MG63 (cell line): ENCODE measurements at regions not wholly inside any gene's neighbourhood (a gene's known extent, or its start where the extent isn't known, plus 50 kb on each side); places are given as distances from the start of the nearest gene placed in this dataset.
"Not testable (repeated sequence)": the region's sequence is repeated elsewhere in the genome, so short reads cannot be mapped to it uniquely, and the experiment has no call there.

Source experiments
- DNase-seq: peaks from one replicate; pipeline ENCODE4 v3.0.0-alpha.2; 2020
- H3K27me3 ChIP-seq: fragments of 250-450 bp; sonication (Bioruptor Pico); 2 replicates; pipeline ENCODE4 v1.5.1; 2020; ENCODE audit warnings: mild to moderate bottlenecking, moderate library complexity
- H3K36me3 ChIP-seq: fragments of 250-450 bp; sonication (Bioruptor Pico); 2 replicates; pipeline ENCODE4 v1.5.1; 2020; ENCODE audit warnings: mild to moderate bottlenecking, moderate library complexity
- H3K4me3 ChIP-seq: fragments of 250-450 bp; sonication (Bioruptor Pico); 2 replicates; pipeline ENCODE4 v1.5.1; 2020; ENCODE audit warnings: mild to moderate bottlenecking, moderate library complexity
- H3K9me3 ChIP-seq: fragments of 250-450 bp; sonication (Bioruptor Pico); 2 replicates; pipeline ENCODE4 v1.5.1; 2020; ENCODE audit warnings: mild to moderate bottlenecking, moderate library complexity

GRCh38 chr13:43946281-43946680 is 66.6 kb downstream of the LACC1 start:
- Histone ChIP-seq H3K36me3 (no peaks in the 10 kb centered on the region), H3K4me3 (no peak overlapping the region), H3K27me3 (no peaks in the 10 kb centered on the region; the same call in 1 of the 2 replicates), H3K9me3 (0 out of 2 replicates have a peak, but pooled peaks cover 2% of the 10 kb centered on the region)
- no peak for DNase-seq

- Histone ChIP-seq H3K4me3 (no peak overlapping the region), H3K27me3 (no peaks in the 10 kb centered on the region; the same call in 1 of the 2 replicates), H3K9me3 (0 out of 2 replicates have a peak, but pooled peaks cover 2% of the 10 kb centered on the region), H3K36me3 (no peaks in the 10 kb centered on the region)
- DNase-seq: no peak
Measured at GRCh38 chr13:43947897-43948458, 68.3 kb downstream of the LACC1 start.

GRCh38 chr13:43953370-43953769 is 73.7 kb downstream of the LACC1 start:
- Histone ChIP-seq H3K36me3 (no peaks in the 10 kb centered on the region), H3K4me3 (no peak overlapping the region), H3K27me3 (peaks cover 2% of the 10 kb centered on the region; the same call in 1 of the 2 replicates), H3K9me3 (no peaks in the 10 kb centered on the region)
- no peak for DNase-seq

GRCh38 chr13:43956975-43957374 is 77.3 kb downstream of the LACC1 start:
- not testable (repeated sequence) for H3K27me3 ChIP-seq, H3K9me3 ChIP-seq, DNase-seq

GRCh38 chr13:43959291-43959690 is 79.6 kb downstream of the LACC1 start:
- H3K27me3 ChIP-seq: 0 out of 2 replicates have a peak, but pooled peaks cover 1% of the 10 kb centered on the region
- H3K9me3 ChIP-seq: no peaks in the 10 kb centered on the region
- no peak for DNase-seq
- H3K36me3 ChIP-seq: no peaks in the 10 kb centered on the region
- no peak overlapping the region for H3K4me3 ChIP-seq

More at GRCh38 chr13:43956975-43957374, 77.3 kb downstream of the LACC1 start:
- not testable (repeated sequence) for H3K4me3 ChIP-seq, H3K36me3 ChIP-seq

- H3K9me3 ChIP-seq: no peaks in the 10 kb centered on the region
- no peaks in the 10 kb centered on the region for H3K36me3 ChIP-seq
- no peak for DNase-seq
- no peak overlapping the region for H3K4me3 ChIP-seq
- H3K27me3 ChIP-seq: no peaks in the 10 kb centered on the region
Measured at GRCh38 chr13:43961909-43962308, 82.2 kb downstream of the LACC1 start.

- Histone ChIP-seq H3K4me3 (no peak overlapping the region), H3K27me3 (no peaks in the 10 kb centered on the region), H3K9me3 (no peaks in the 10 kb centered on the region), H3K36me3 (no peaks in the 10 kb centered on the region)
- DNase-seq: no peak
Measured at GRCh38 chr13:43963726-43964125, 84.0 kb downstream of the LACC1 start.

- no peak overlapping the region for H3K4me3 ChIP-seq
- no peaks in the 10 kb centered on the region for H3K36me3 ChIP-seq
- no peak for DNase-seq
- no peaks in the 10 kb centered on the region for H3K27me3 ChIP-seq
- H3K9me3 ChIP-seq: no peaks in the 10 kb centered on the region
Measured at GRCh38 chr13:43964698-43965458, 85.2 kb downstream of the LACC1 start.

GRCh38 chr13:43965459-43965845 is 85.7 kb downstream of the LACC1 start:
- DNase-seq: no peak
- Histone ChIP-seq H3K36me3 (no peaks in the 10 kb centered on the region), H3K27me3 (no peaks in the 10 kb centered on the region), H3K9me3 (no peaks in the 10 kb centered on the region), H3K4me3 (no peak overlapping the region)

GRCh38 chr13:43968251-43968942 is 88.7 kb downstream of the LACC1 start:
- not testable (repeated sequence) for DNase-seq, H3K4me3 ChIP-seq, H3K36me3 ChIP-seq, H3K9me3 ChIP-seq, H3K27me3 ChIP-seq

GRCh38 chr13:43968943-43969690 is 89.4 kb downstream of the LACC1 start:
- not testable (repeated sequence) for H3K9me3 ChIP-seq, H3K27me3 ChIP-seq, H3K4me3 ChIP-seq, DNase-seq, H3K36me3 ChIP-seq

GRCh38 chr13:43969919-43970318 is 90.2 kb downstream of the LACC1 start:
- DNase-seq, H3K36me3 ChIP-seq, H3K27me3 ChIP-seq, H3K4me3 ChIP-seq, H3K9me3 ChIP-seq: not testable (repeated sequence)

- H3K27me3 ChIP-seq, H3K9me3 ChIP-seq, H3K36me3 ChIP-seq, DNase-seq, H3K4me3 ChIP-seq: not testable (repeated sequence)
Measured at GRCh38 chr13:43970520-43971242, 91.0 kb downstream of the LACC1 start.

- not testable (repeated sequence) for H3K36me3 ChIP-seq, DNase-seq, H3K27me3 ChIP-seq, H3K9me3 ChIP-seq, H3K4me3 ChIP-seq
Measured at GRCh38 chr13:43971324-43971723, 91.6 kb downstream of the LACC1 start.

GRCh38 chr13:43977911-43978310 is 98.2 kb downstream of the LACC1 start:
- H3K4me3 ChIP-seq: no peak overlapping the region
- H3K9me3 ChIP-seq: no peaks in the 10 kb centered on the region
- no peaks in the 10 kb centered on the region for H3K27me3 ChIP-seq
- no peaks in the 10 kb centered on the region for H3K36me3 ChIP-seq
- no peak for DNase-seq

GRCh38 chr13:43978688-43979087 is 99.0 kb downstream of the LACC1 start:
- no peak for DNase-seq
- Histone ChIP-seq H3K27me3 (no peaks in the 10 kb centered on the region), H3K9me3 (no peaks in the 10 kb centered on the region), H3K4me3 (no peak overlapping the region), H3K36me3 (no peaks in the 10 kb centered on the region)
